ENCODE measurements at regions not wholly inside any gene's neighbourhood (a gene's known extent, or its start where the extent isn't known, plus 50 kb on each side); places are given as distances from the start of the nearest gene placed in this dataset.

- no peak overlapping the region for H3K4me3 ChIP-seq
- no peaks in the 10 kb centered on the region for H3K9me3 ChIP-seq (replicated peaks)
- TF ChIP-seq CTCF (IDR thresholded peaks at IDR 0.05; ENCODE audit: borderline replicate concordance), result no peak
- no peaks in the 10 kb centered on the region for H3K4me1 ChIP-seq
- no peak for DNase-seq
- H3K27me3 ChIP-seq (ENCODE audit: low read depth), result no peaks in the 10 kb centered on the region
- intact Hi-C loops (cut with micrococcal nuclease), result no loop called here
- no peak overlapping the region for H3K27ac ChIP-seq (replicated peaks)
- no peaks in the 10 kb centered on the region for H3K36me3 ChIP-seq
Observed at GRCh38 chr3:4008205-4008604, 209.0 kb downstream of the LRRN1 start.

GRCh38 chr3:4011166-4011565 lies 211.9 kb downstream of the LRRN1 start:
- H3K4me3 ChIP-seq, result no peak overlapping the region
- no peak overlapping the region for H3K27ac ChIP-seq (replicated peaks)
- no peak for TF ChIP-seq CTCF (IDR thresholded peaks at IDR 0.05; ENCODE audit: borderline replicate concordance)
- no peaks in the 10 kb centered on the region for H3K9me3 ChIP-seq (replicated peaks)
- no peaks in the 10 kb centered on the region for H3K36me3 ChIP-seq
- intact Hi-C loops (cut with micrococcal nuclease), result no loop called here
- no peaks in the 10 kb centered on the region for H3K27me3 ChIP-seq (ENCODE audit: low read depth)
- no peak for DNase-seq
- H3K4me1 ChIP-seq, result no peaks in the 10 kb centered on the region

- no peaks in the 10 kb centered on the region for H3K36me3 ChIP-seq
- no peak for TF ChIP-seq CTCF (IDR thresholded peaks at IDR 0.05; ENCODE audit: borderline replicate concordance)
- H3K4me3 ChIP-seq, result no peak overlapping the region
- H3K9me3 ChIP-seq (replicated peaks), result peaks cover 13% of the 10 kb centered on the region
- intact Hi-C loops (cut with micrococcal nuclease), result no loop called here
- H3K27me3 ChIP-seq (ENCODE audit: low read depth), result no peaks in the 10 kb centered on the region
- H3K4me1 ChIP-seq, result no peaks in the 10 kb centered on the region
- DNase-seq, result no peak
- no peak overlapping the region for H3K27ac ChIP-seq (replicated peaks)
Observed at GRCh38 chr3:4015426-4015825, 216.2 kb downstream of the LRRN1 start.

GRCh38 chr3:4019501-4019900 lies 220.3 kb downstream of the LRRN1 start:
- no peak for DNase-seq
- H3K9me3 ChIP-seq (replicated peaks), result peaks cover 13% of the 10 kb centered on the region
- intact Hi-C loops (cut with micrococcal nuclease), result no loop called here
- H3K4me3 ChIP-seq, result no peak overlapping the region
- TF ChIP-seq CTCF (IDR thresholded peaks at IDR 0.05; ENCODE audit: borderline replicate concordance), result no peak
- no peaks in the 10 kb centered on the region for H3K4me1 ChIP-seq
- no peaks in the 10 kb centered on the region for H3K27me3 ChIP-seq (ENCODE audit: low read depth)
- H3K36me3 ChIP-seq, result no peaks in the 10 kb centered on the region
- H3K27ac ChIP-seq (replicated peaks), result no peak overlapping the region

GRCh38 chr3:4021162-4021561 lies 221.9 kb downstream of the LRRN1 start:
- H3K36me3 ChIP-seq, result no peaks in the 10 kb centered on the region
- intact Hi-C loops (cut with micrococcal nuclease), result no loop called here
- no peak for TF ChIP-seq CTCF (IDR thresholded peaks at IDR 0.05; ENCODE audit: borderline replicate concordance)
- no peak for DNase-seq
- no peaks in the 10 kb centered on the region for H3K27me3 ChIP-seq (ENCODE audit: low read depth)
- no peaks in the 10 kb centered on the region for H3K4me1 ChIP-seq
- peaks cover 13% of the 10 kb centered on the region for H3K9me3 ChIP-seq (replicated peaks)
- no peak overlapping the region for H3K27ac ChIP-seq (replicated peaks)
- H3K4me3 ChIP-seq, result no peak overlapping the region

- Histone ChIP-seq H3K4me1 (peaks cover 16% of the 10 kb centered on the region), H3K27ac (replicated peaks) (peak overlapping the region; percentile 53), H3K9me3 (replicated peaks) (no peaks in the 10 kb centered on the region), H3K36me3 (no peaks in the 10 kb centered on the region), H3K4me3 (no peak overlapping the region), H3K27me3 (ENCODE audit: low read depth) (no peaks in the 10 kb centered on the region)
- TF ChIP-seq CTCF (IDR thresholded peaks at IDR 0.05; ENCODE audit: borderline replicate concordance), result no peak
- peak; percentile 70 for DNase-seq
- intact Hi-C loops (cut with micrococcal nuclease), result no loop called here
Observed at GRCh38 chr3:4029135-4029534, 229.9 kb downstream of the LRRN1 start.

All from left ventricle myocardium inferior (tissue), 1 donor.